ENCODE measurements at regions not wholly inside any gene's neighbourhood (a gene's known extent, or its start where the extent isn't known, plus 50 kb on each side); places are given as distances from the start of the nearest gene placed in this dataset.

GRCh38 chr21:28783641-28784185, 209.0 kb downstream of the LTN1 start:
- TF ChIP-seq CTCF (conservative IDR thresholded peaks at IDR 0.05; ENCODE audit: low read depth): no peak
- no peak overlapping the region for H3K27ac ChIP-seq
- no peak for DNase-seq (ENCODE audit: low spot score)
- ChIA-PET CTCF (interaction anchor here (0.6 kb wide), 1 partner anchor 14 kb away, joined by 3 read pairs; no protein-coding TSS in a partner anchor), POLR2A (ENCODE audit: low non-redundant PET) (no interaction called here)

- peak; percentile 52 for TF ChIP-seq CTCF (conservative IDR thresholded peaks at IDR 0.05; ENCODE audit: low read depth)
- ChIA-PET POLR2A (ENCODE audit: low non-redundant PET) (no interaction called here), CTCF (interaction anchor here (0.6 to 0.9 kb wide), 2 partner anchors 135 to 153 kb away, joined by 3 to 4 read pairs; no protein-coding TSS in a partner anchor)
- peak; percentile 31 for DNase-seq (ENCODE audit: low spot score)
- H3K27ac ChIP-seq: no peak overlapping the region
Measured at GRCh38 chr21:28781602-28782276, 210.9 kb downstream of the LTN1 start.

GRCh38 chr21:28779914-28780313, 212.8 kb downstream of the LTN1 start:
- CTCF ChIA-PET: interaction anchor here (0.6 kb wide), 2 partner anchors 632 to 1594 kb away, joined by 4 to 9 read pairs; no protein-coding TSS in a partner anchor
- H3K27ac ChIP-seq: no peak overlapping the region
- DNase-seq (ENCODE audit: low spot score): no peak
- POLR2A ChIA-PET (ENCODE audit: low non-redundant PET): no interaction called here
- no peak for TF ChIP-seq CTCF (conservative IDR thresholded peaks at IDR 0.05; ENCODE audit: low read depth)

GRCh38 chr21:28776251-28776650, 216.4 kb downstream of the LTN1 start:
- no peak for DNase-seq (ENCODE audit: low spot score)
- no peak for TF ChIP-seq CTCF (conservative IDR thresholded peaks at IDR 0.05; ENCODE audit: low read depth)
- CTCF ChIA-PET: no interaction called here
- POLR2A ChIA-PET (ENCODE audit: low non-redundant PET): no interaction called here
- H3K27ac ChIP-seq: no peak overlapping the region

GRCh38 chr21:28775071-28775470, 217.6 kb downstream of the LTN1 start:
- CTCF ChIA-PET: no interaction called here
- no peak for DNase-seq (ENCODE audit: low spot score)
- no peak overlapping the region for H3K27ac ChIP-seq
- no peak for TF ChIP-seq CTCF (conservative IDR thresholded peaks at IDR 0.05; ENCODE audit: low read depth)
- POLR2A ChIA-PET (ENCODE audit: low non-redundant PET): no interaction called here

- DNase-seq (ENCODE audit: low spot score): no peak
- no peak for TF ChIP-seq CTCF (conservative IDR thresholded peaks at IDR 0.05; ENCODE audit: low read depth)
- H3K27ac ChIP-seq: no peak overlapping the region
- ChIA-PET CTCF (no interaction called here), POLR2A (ENCODE audit: low non-redundant PET) (no interaction called here)
Measured at GRCh38 chr21:28773036-28773435, 219.6 kb downstream of the LTN1 start.

All from RWPE1 (cell line).